H1 (cell line): ENCODE measurements at regions not wholly inside any gene's neighbourhood (a gene's known extent, or its start where the extent isn't known, plus 50 kb on each side); places are given as distances from the start of the nearest gene placed in this dataset.

ENCODE experiments used
- KDM5A ChIP-seq: fragments of 200-600 bp; IDR thresholded peaks from 2 replicates; pipeline ENCODE4 v1.7.1; 2012; ENCODE audit warnings: mild to moderate bottlenecking, low read length, inconsistent platforms, mixed read lengths

DNA sequence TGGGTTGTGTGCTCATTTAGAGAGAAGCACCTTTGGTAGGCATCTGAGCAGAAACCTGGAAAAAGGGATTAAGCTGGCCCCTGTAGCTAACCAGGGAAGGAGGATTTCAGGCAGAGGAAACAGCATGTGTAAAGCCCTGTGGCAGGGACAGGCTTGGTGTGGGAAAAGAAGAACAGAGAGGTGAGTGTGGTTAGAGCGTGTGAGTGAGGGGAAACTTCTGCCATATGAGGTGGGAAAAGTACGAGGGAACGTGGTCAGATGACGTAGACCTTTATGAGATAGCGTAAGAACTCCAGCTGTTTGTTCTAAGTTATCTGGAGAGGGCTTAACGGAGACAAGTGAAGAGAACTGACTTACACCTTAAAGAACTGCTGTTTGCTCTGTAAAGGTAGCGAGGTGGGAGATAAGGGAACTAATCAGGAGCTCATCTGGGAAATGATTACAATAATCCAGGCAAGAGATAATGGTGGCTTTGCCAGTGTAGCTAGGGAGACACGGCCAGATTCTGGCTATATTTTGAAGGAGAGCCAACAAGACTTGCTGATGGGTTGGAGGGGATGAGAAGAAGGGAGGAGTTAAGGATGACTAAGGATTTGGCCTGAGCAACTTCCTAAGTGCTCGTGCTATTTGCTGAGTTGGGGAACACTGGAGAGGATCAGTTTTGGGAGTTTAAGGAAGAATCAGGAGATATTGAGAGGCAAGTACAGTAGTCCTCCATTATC lies 234.0 kb downstream of the ETNK1 start (continued):
- TF ChIP-seq KDM5A = no peak
